Endothelial cell of umbilical vein (primary cell): ENCODE measurements at regions not wholly inside any gene's neighbourhood (a gene's known extent, or its start where the extent isn't known, plus 50 kb on each side); places are given as distances from the start of the nearest gene placed in this dataset.

Experiments used
- BruUV-seq: library from RNA; stranded (reverse); fragments of 400-500 nt; replicated peaks from 2 replicates; lab custom pipeline; 2021; lab: Mats Ljungman, UMichigan
- CTCF ChIA-PET: fragments of 300-600, 350-600 bp; sonication (Branson Sonifier 250); formaldehyde crosslinking; loops from one replicate; lab custom pipeline; 2021; ENCODE audit warnings: antibody characterized with exemption, inconsistent platforms; lab: Charles Lee
- POLR2A ChIA-PET: fragments of 300-600, 350-600 bp; sonication (Branson Sonifier 250); formaldehyde crosslinking; loops from one replicate; lab custom pipeline; 2021; ENCODE audit warnings: antibody characterized with exemption, inconsistent platforms; lab: Charles Lee
- DNase-seq: peaks from one replicate; pipeline ENCODE4 v3.0.0-alpha.2; 2011; ENCODE audit warnings: low read depth, low spot score
- FAIRE-seq: peaks from 2 replicates; lab custom pipeline; 2011; peaks lifted over from hg19 to GRCh38; lab: Jason Lieb, UNC
- H2AFZ ChIP-seq: 2 replicates; pipeline ENCODE4 v1.6.0; 2012; ENCODE audit warnings: low read depth, low read length, control low read depth, inconsistent platforms
- H3K27ac ChIP-seq: 2 replicates; pipeline ENCODE4 v1.5.1; 2011; ENCODE audit warnings: low read depth, mild to moderate bottlenecking, control low read depth, low read length, moderate library complexity; ENCODE audit not compliant: insufficient read depth
- H3K27me3 ChIP-seq, 2 experiments: 2 replicates each; pipeline versions ENCODE4 v1.6.0 to v1.6.1; 2011; ENCODE audit warnings: low read length in 2 of 2, mixed read lengths in 1 of 2; ENCODE audit not compliant: control insufficient read depth in 2 of 2, insufficient read depth in 2 of 2
- H3K36me3 ChIP-seq, 2 experiments: 2 replicates in 1 of 2; 3 replicates in 1 of 2; pipeline ENCODE4 v1.5.1; 2011; ENCODE audit warnings: low read length in 2 of 2, mild to moderate bottlenecking in 1 of 2, moderate library complexity in 1 of 2; ENCODE audit not compliant: control insufficient read depth in 2 of 2, insufficient read depth in 2 of 2; ENCODE audit errors: extremely low read depth in 1 of 2
- H3K4me1 ChIP-seq: 3 replicates; pipeline ENCODE4 v1.5.1; 2011; ENCODE audit warnings: mild to moderate bottlenecking, low read length; ENCODE audit not compliant: control insufficient read depth, insufficient read depth; ENCODE audit errors: extremely low read depth
- H3K4me2 ChIP-seq: 2 replicates; pipeline ENCODE4 v1.6.1; 2011; ENCODE audit warnings: low read length, control low read depth, mixed read lengths; ENCODE audit not compliant: insufficient read depth
- H3K4me3 ChIP-seq, 3 experiments: fragments of 200-600 bp in 1 of 3; sonication (generic), shearing (Covaris generic) in 1 of 3; replicated peaks in 1 of 3; 2 replicates each; pipeline ENCODE4 v1.5.1; 2011 to 2016; ENCODE audit warnings: control low read depth in 3 of 3, low read length in 3 of 3, mild to moderate bottlenecking in 2 of 3, inconsistent platforms in 1 of 3, low read depth in 1 of 3, moderate library complexity in 1 of 3; ENCODE audit not compliant: insufficient read depth in 1 of 3
- H3K79me2 ChIP-seq: 2 replicates; pipeline ENCODE4 v1.6.0; 2012; ENCODE audit warnings: low read length, inconsistent platforms; ENCODE audit not compliant: control insufficient read depth, insufficient read depth
- H3K9ac ChIP-seq: replicated peaks from 2 replicates; pipeline ENCODE3; 2011; ENCODE audit warnings: low read length, control low read depth; ENCODE audit not compliant: insufficient read depth; ENCODE audit errors: extremely low read depth
- H3K9me1 ChIP-seq: replicated peaks from 3 replicates; pipeline ENCODE4 v1.6.0; 2011; ENCODE audit warnings: mild to moderate bottlenecking, low read length; ENCODE audit not compliant: control insufficient read depth, insufficient read depth; ENCODE audit errors: extremely low read depth
- H3K9me3 ChIP-seq: replicated peaks from 2 replicates; pipeline ENCODE4 v1.5.1; 2012; ENCODE audit warnings: low read length, inconsistent platforms; ENCODE audit not compliant: control insufficient read depth, insufficient read depth
- H4K20me1 ChIP-seq: replicated peaks from 2 replicates; pipeline ENCODE3; 2011; ENCODE audit warnings: mild to moderate bottlenecking, low read length; ENCODE audit not compliant: control insufficient read depth, insufficient read depth; ENCODE audit errors: extremely low read depth
- CTCF ChIP-seq, 2 donors: IDR thresholded peaks; 1 replicate in 1 of 2; 2 replicates in 1 of 2; pipeline ENCODE4 v1.5.1; 2011; ENCODE audit warnings: low read length in 2 of 2, mild to moderate bottlenecking in 2 of 2, moderate library complexity in 2 of 2, control low read depth in 1 of 2, inconsistent platforms in 1 of 2, low read depth in 1 of 2; ENCODE audit not compliant: insufficient read depth in 1 of 2; ENCODE audit errors: extremely low read depth in 1 of 2
- EZH2 ChIP-seq: IDR thresholded peaks from 2 replicates; pipeline ENCODE4 v1.6.1; 2012; ENCODE audit warnings: borderline replicate concordance, low read depth, mild to moderate bottlenecking, moderate library complexity, low read length, inconsistent platforms; ENCODE audit not compliant: severe bottlenecking
- FOS ChIP-seq: IDR thresholded peaks from 2 replicates; pipeline ENCODE4 v1.6.1; 2011; ENCODE audit warnings: mild to moderate bottlenecking, low read length, moderate library complexity, borderline replicate concordance; ENCODE audit not compliant: insufficient read depth
- GATA2 ChIP-seq: IDR thresholded peaks from 2 replicates; pipeline ENCODE4 v1.7.0; 2011; ENCODE audit warnings: low read depth, mild to moderate bottlenecking, moderate library complexity, mixed read lengths, low read length; ENCODE audit not compliant: insufficient read length, insufficient read depth
- JUN ChIP-seq: IDR thresholded peaks from 2 replicates; pipeline ENCODE4 v1.6.1; 2011; ENCODE audit warnings: borderline replicate concordance, low read depth; ENCODE audit not compliant: insufficient read length, insufficient read depth
- MYC ChIP-seq: IDR thresholded peaks from one replicate; pipeline ENCODE4 v1.6.1; 2011; ENCODE audit warnings: mild to moderate bottlenecking, low read depth, low read length
- POLR2A ChIP-seq: IDR thresholded peaks from 2 replicates; pipeline ENCODE4 v1.6.1; 2012; ENCODE audit warnings: low read depth, mild to moderate bottlenecking, control low read depth, low read length
- POLR2AphosphoS5 ChIP-seq: IDR thresholded peaks from 2 replicates; pipeline ENCODE4 v1.6.1; 2012; ENCODE audit warnings: low read depth, mild to moderate bottlenecking, control low read depth, low read length, moderate library complexity; ENCODE audit not compliant: insufficient read depth
- dilution Hi-C: fragments of 300-500 bp; cut with MboI; formaldehyde crosslinking; loops from one replicate; pipeline ENCODE4 v1.15.0; 2019; ENCODE audit warnings: low sequenced_read_pairs; ENCODE audit not compliant: extremely low pct_ligation_motif_present
- intact Hi-C: fragments of 100-400 bp; cut with micrococcal nuclease; formaldehyde crosslinking; loops from one replicate; pipeline ENCODE4 v1.10.0; 2022
- TF ChIP-seq, protein P1 (sequence below): IDR thresholded peaks from 2 replicates; pipeline ENCODE4 v1.6.1; 2011; ENCODE audit not compliant: insufficient read depth, insufficient read length

- no peak overlapping the region for H2AFZ ChIP-seq
- FAIRE-seq = no peak
- no peak overlapping the region for H3K9ac ChIP-seq
- ChIA-PET CTCF (interaction anchor here (0.6 to 1.7 kb wide), 3 partner anchors 12 to 105 kb away, joined by 3 to 4 read pairs (median 3); no protein-coding TSS in a partner anchor), POLR2A (interaction anchor here (0.6 kb wide), 1 partner anchor 21 kb away, joined by 4 read pairs; no protein-coding TSS in a partner anchor)
- no peaks in the 10 kb centered on the region for H3K9me3 ChIP-seq
- no peaks in the 10 kb centered on the region for H3K9me1 ChIP-seq
- no peak for TF ChIP-seq GATA2
- TF ChIP-seq JUN = no peak
- TF ChIP-seq EZH2 = no peak
- TF ChIP-seq MYC = no peak
- TF ChIP-seq FOS = no peak
- TF ChIP-seq POLR2AphosphoS5 = no peak
- no peak for TF ChIP-seq CTCF (IDR thresholded peaks at IDR 0.05; ENCODE audit: extremely low read depth in 1 of 2, insufficient read depth in 1 of 2, low read depth in 1 of 2, low read length in 2 of 2)
- TF ChIP-seq POLR2A = no peak
- TF ChIP-seq, protein P1, sequence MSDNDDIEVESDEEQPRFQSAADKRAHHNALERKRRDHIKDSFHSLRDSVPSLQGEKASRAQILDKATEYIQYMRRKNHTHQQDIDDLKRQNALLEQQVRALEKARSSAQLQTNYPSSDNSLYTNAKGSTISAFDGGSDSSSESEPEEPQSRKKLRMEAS = no peak
- BruUV-seq = no TSS peak
- no peaks in the 10 kb centered on the region for H3K36me3 ChIP-seq
- H3K79me2 ChIP-seq = no peaks in the 10 kb centered on the region
- intact Hi-C loops (no loop called here), dilution Hi-C loops (no loop called here)
- H4K20me1 ChIP-seq = no peaks in the 10 kb centered on the region
- no peak overlapping the region for H3K27ac ChIP-seq
- H3K4me2 ChIP-seq = no peak overlapping the region
- no peak overlapping the region for H3K4me3 ChIP-seq
- no peaks in the 10 kb centered on the region for H3K27me3 ChIP-seq
- H3K4me1 ChIP-seq = no peaks in the 10 kb centered on the region
- DNase-seq = no peak
These were observed 68.4 kb upstream of the MFGE8 start for GRCh38 chr15:88981244-88982215.
